Activated CD4-positive, alpha-beta T cell treated with anti-CD3 and anti-CD28 coated beads for 36 hours (primary cell): ENCODE measurements at regions not wholly inside any gene's neighbourhood (a gene's known extent, or its start where the extent isn't known, plus 50 kb on each side); places are given as distances from the start of the nearest gene placed in this dataset.

Experiments used
- ATAC-seq: fragments of 200-7000 bp; cut with Tn5 transposase; one replicate; pipeline ENCODE4 v1.10.0; 2021; ENCODE audit warnings: mild to moderate bottlenecking, moderate library complexity
- CTCF ChIA-PET: fragments of 350-600 bp; sonication (Branson Sonifier 250); formaldehyde crosslinking; loops from one replicate; lab custom pipeline; 2021; ENCODE audit warnings: antibody characterized with exemption; lab: Charles Lee
- POLR2A ChIA-PET: fragments of 350-600 bp; sonication (Branson Sonifier 250); formaldehyde crosslinking; loops from one replicate; lab custom pipeline; 2021; ENCODE audit warnings: antibody characterized with exemption, inconsistent platforms; lab: Charles Lee
- DNase-seq: peaks from one replicate; pipeline ENCODE4 v3.0.0-alpha.2; 2020
- H3K27ac Mint-ChIP-seq: one replicate; pipeline ENCODE4 v1.8.0; 2021; ENCODE audit warnings: mixed read lengths
- H3K27me3 Mint-ChIP-seq: one replicate; pipeline ENCODE4 v1.8.0; 2021; ENCODE audit warnings: mixed read lengths
- H3K36me3 Mint-ChIP-seq: one replicate; pipeline ENCODE4 v1.8.0; 2021; ENCODE audit warnings: low read depth, mixed read lengths
- H3K4me1 Mint-ChIP-seq: one replicate; pipeline ENCODE4 v1.8.0; 2021; ENCODE audit warnings: mixed read lengths
- H3K4me3 Mint-ChIP-seq: one replicate; pipeline ENCODE4 v1.8.0; 2021; ENCODE audit warnings: mild to moderate bottlenecking, moderate library complexity, mixed read lengths
- H3K9me3 Mint-ChIP-seq: one replicate; pipeline ENCODE4 v1.8.0; 2021; ENCODE audit warnings: low read depth, mixed read lengths
- intact Hi-C, 2 experiments: fragments of 100-400 bp; cut with DNase I in 1 of 2; cut with micrococcal nuclease in 1 of 2; formaldehyde crosslinking; loops; one replicate each; pipeline versions ENCODE4 v1.14.2 to v1.15.1; 2022 to 2024; cut with DNase I, micrococcal nuclease

DNA sequence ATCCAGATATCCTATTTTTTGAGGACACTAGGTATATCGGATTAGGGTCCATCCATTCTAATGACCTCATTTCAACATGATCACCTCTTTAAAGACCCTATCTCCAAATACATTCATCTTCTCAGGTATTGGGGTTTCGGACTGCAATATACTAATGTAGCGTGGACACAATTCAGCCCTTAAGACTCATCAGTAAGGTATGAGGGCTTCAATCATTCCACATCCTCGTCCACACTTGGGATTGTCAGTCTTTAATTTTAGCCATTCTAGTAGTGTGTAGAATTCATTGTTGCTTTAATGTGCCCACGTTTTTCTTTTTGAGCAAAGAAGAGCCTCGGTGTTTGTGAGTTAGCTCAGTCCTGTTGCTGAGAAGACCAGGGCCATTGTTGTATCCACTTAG is 177.0 kb upstream of the TBX3 start:
- ATAC-seq (no peak), DNase-seq (no peak)
- ChIA-PET CTCF (no interaction called here), POLR2A (no interaction called here)
- no peak overlapping the region for H3K27ac Mint-ChIP-seq
- no peaks in the 10 kb centered on the region for H3K36me3 Mint-ChIP-seq
- H3K9me3 Mint-ChIP-seq = peaks cover 14% of the 10 kb centered on the region
- H3K4me3 Mint-ChIP-seq = no peak overlapping the region
- no peaks in the 10 kb centered on the region for H3K4me1 Mint-ChIP-seq
- intact Hi-C loops = no loop called here
- peaks cover 2% of the 10 kb centered on the region for H3K27me3 Mint-ChIP-seq

DNA sequence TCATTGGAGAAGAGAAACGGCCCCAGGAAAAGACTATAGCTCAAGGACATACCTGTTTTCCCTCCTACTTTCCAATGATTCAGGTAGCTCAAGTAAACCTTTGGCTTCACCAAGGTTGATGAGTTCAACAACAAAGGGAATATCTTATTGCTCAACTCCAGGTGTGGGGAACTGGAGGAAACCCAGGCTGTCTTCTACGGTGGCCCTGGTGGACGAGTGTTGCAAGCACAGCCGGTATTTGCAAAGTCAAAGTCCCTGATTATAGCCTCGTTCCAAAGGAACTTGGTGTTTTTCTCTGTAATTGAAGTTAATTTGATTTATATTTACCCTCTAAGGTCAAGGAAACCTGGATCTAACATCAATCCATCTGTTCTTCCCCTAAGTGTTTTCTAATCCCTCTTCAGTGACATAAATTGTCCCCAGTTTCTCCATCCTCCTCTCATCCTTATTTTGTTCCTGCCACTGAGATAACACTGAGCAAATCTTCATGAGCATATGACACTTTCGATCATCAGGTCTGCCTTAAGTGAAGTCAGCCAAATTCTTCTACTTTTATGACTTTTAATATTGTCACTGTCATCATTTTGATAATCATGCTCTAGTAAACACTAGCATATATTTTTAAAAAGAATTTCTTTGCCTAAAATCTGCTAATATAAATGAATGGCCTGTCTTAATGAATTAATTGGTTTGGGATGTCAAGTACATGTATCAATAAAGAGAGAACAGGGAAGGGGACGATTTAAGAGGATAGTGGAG is 174.6 kb upstream of the TBX3 start:
- H3K4me3 Mint-ChIP-seq = no peak overlapping the region
- H3K9me3 Mint-ChIP-seq = peaks cover 13% of the 10 kb centered on the region
- intact Hi-C loops = no loop called here
- no peak for ATAC-seq
- H3K36me3 Mint-ChIP-seq = no peaks in the 10 kb centered on the region
- ChIA-PET CTCF (no interaction called here), POLR2A (no interaction called here)
- H3K4me1 Mint-ChIP-seq = no peaks in the 10 kb centered on the region
- H3K27me3 Mint-ChIP-seq = peaks cover 3% of the 10 kb centered on the region
- no peak overlapping the region for H3K27ac Mint-ChIP-seq
- no peak for DNase-seq

DNA sequence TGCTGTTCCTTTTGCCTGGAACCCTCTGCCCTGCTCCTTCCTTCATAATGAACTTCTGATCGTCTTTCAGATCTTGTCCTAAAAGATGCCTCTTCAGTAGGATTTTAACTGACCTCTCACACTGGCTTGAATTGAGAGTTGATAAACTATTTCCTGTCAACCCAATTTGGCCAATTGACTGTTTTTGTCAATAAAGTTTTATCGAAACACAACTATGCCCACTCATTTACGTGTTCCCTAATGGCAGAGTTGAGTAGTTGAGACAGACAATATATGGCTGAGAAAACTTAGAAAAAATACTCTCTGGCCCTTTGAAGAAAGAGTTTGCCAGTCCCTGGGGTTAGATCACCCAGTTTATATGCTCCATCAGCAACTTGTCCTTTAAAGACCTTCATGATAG is 171.7 kb upstream of the TBX3 start:
- intact Hi-C loops = no loop called here
- POLR2A ChIA-PET = no interaction called here
- CTCF ChIA-PET = no interaction called here
- DNase-seq (no peak), ATAC-seq (no peak)
- no peaks in the 10 kb centered on the region for H3K4me1 Mint-ChIP-seq
- no peak overlapping the region for H3K4me3 Mint-ChIP-seq
- peaks cover 4% of the 10 kb centered on the region for H3K27me3 Mint-ChIP-seq
- no peak overlapping the region for H3K27ac Mint-ChIP-seq
- H3K36me3 Mint-ChIP-seq = no peaks in the 10 kb centered on the region
- H3K9me3 Mint-ChIP-seq = peaks cover 7% of the 10 kb centered on the region

DNA sequence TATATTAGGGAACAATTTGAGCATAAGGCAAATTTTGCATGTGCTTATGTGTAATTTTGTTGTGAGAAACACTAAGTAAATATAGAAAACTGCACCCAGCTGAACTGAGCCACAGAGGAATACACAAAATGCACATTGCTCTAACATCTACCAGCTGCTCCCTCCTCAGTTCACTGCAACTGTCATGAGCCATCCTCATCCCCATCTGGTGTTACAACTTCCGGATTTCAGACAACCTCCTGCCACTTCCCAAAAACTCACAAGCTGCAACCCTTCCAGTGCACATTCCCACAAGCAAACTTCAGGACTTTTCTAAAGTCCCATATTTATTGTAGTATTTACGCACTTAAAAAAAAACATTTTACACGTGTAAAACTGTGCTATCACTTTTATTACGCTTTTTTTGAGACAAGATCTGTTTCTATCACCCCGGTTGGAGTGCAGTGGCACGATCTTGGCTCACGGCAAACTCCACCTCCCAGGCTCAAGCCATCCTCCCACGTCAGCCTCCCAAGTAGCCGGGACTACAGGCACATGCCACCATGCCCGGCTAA is 169.1 kb upstream of the TBX3 start:
- H3K27ac Mint-ChIP-seq = no peak overlapping the region
- no peak for ATAC-seq
- no peaks in the 10 kb centered on the region for H3K36me3 Mint-ChIP-seq
- intact Hi-C loops = no loop called here
- POLR2A ChIA-PET = no interaction called here
- no peak overlapping the region for H3K4me3 Mint-ChIP-seq
- no peak for DNase-seq
- no peaks in the 10 kb centered on the region for H3K4me1 Mint-ChIP-seq
- CTCF ChIA-PET = interaction anchor here (0.6 kb wide), 1 partner anchor 1069 kb away, joined by 3 read pairs; no protein-coding TSS in a partner anchor
- peaks cover 2% of the 10 kb centered on the region for H3K27me3 Mint-ChIP-seq
- H3K9me3 Mint-ChIP-seq = peaks cover 3% of the 10 kb centered on the region

DNA sequence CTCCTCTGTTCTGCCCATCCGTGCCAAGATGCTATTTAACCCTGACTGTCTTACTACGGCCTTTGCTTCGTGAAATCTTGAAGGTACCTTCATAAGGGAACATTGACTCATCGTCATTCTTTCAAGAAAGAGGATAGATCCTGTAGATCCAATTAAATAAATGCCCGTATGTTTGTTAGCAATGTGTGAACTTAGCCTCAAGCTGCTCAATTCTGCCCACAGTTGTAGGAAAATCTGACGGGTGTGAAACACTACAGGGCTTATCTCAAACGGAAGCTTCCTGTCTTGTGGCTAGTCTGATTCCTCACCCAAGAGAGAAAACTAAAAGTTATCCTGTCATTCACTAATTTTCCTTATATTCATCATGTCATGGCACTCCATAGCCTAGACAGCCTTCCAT is 168.0 kb upstream of the TBX3 start:
- ATAC-seq (no peak), DNase-seq (no peak)
- ChIA-PET POLR2A (no interaction called here), CTCF (no interaction called here)
- H3K4me3 Mint-ChIP-seq = no peak overlapping the region
- peaks cover 4% of the 10 kb centered on the region for H3K27me3 Mint-ChIP-seq
- H3K9me3 Mint-ChIP-seq = peaks cover 2% of the 10 kb centered on the region
- intact Hi-C loops = no loop called here
- H3K36me3 Mint-ChIP-seq = no peaks in the 10 kb centered on the region
- no peak overlapping the region for H3K27ac Mint-ChIP-seq
- no peaks in the 10 kb centered on the region for H3K4me1 Mint-ChIP-seq

DNA sequence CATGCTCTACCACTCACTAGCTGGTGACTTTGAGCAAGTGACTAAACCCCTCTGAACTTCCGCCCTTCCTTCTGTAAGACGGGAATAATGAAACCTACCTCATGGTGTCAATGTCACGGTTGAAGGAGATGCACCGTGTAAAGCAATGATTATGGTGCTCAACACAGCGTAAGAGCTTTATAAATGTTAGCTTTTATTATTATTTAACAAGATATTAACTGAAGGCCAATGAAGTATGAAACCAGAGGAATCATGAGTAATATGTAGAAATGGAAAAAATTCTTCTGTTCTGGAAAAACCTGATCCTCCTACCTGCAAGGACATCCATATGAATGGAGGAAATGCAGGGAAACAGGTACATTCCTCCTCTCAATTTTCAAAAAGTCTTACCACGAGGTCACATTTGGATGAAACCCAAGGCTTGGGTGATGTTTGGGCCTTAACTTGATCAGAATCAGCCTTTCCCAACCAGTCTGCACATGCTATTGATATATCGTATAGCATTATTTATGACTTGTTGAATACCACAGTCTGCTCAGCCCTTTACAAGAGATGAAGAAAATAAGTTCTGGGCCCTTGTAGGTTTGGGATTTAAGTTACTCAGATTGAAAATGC is 166.8 kb upstream of the TBX3 start:
- Mint-ChIP-seq H3K27ac (no peak overlapping the region), H3K36me3 (no peaks in the 10 kb centered on the region)

DNA sequence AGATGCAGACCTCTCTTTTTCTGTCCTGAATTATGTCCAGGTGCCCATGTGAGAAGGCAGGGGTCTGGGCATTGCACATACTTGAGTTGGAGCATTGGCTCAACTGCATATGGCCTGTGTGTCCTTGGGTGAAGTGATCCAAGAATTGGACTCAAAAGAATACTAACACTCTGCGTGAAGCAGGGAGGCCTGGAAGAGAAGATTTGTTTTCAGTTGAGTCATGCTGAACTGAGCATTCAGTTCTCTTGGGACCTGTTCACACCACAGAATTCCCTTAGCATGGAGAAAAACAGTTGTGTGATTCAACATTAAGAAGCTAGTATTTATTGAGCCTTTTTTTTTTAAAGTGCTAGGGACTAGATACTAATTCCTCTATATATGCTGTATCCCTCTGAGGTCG is 164.7 kb upstream of the TBX3 start:
- intact Hi-C loops = no loop called here
- Mint-ChIP-seq H3K9me3 (peaks cover 2% of the 10 kb centered on the region), H3K27me3 (peaks cover 3% of the 10 kb centered on the region), H3K4me1 (no peaks in the 10 kb centered on the region), H3K27ac (no peak overlapping the region), H3K4me3 (no peak overlapping the region), H3K36me3 (no peaks in the 10 kb centered on the region)
- DNase-seq (no peak), ATAC-seq (no peak)
- ChIA-PET CTCF (no interaction called here), POLR2A (no interaction called here)

More for the DNA sequence above, 166.8 kb upstream of the TBX3 start:
- Mint-ChIP-seq H3K27me3 (peaks cover 4% of the 10 kb centered on the region), H3K9me3 (peaks cover 2% of the 10 kb centered on the region), H3K4me1 (no peaks in the 10 kb centered on the region), H3K4me3 (no peak overlapping the region)
- ChIA-PET CTCF (no interaction called here), POLR2A (no interaction called here)
- intact Hi-C loops = no loop called here
- DNase-seq (no peak), ATAC-seq (no peak)

DNA sequence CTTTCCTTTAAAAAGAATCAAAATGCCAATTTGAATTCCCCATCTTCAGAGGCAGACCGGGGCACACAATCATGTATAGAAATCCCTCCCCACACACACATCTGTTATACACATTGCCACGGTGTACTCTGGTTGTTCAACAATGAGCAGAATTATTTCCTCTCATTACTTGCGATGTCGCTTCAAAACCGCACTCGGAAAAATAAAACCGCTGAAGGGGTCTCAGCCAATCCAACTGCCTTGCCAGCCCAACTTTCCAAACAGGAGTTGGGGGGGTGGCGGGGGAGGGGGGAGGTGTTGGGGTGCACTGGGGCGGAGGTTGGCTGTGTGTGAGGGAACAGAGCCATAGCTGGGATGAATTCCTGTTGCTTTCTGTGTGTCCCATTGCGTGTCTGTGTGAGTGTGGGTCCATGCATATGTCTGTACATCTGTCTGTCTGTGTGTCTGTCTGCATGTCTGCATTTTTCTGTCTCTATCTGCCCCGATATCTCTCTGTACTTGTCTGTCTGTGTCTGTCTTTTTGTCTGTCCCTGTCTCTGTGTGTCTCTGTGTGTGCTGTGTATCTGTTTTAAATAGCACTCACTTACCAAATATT is 163.6 kb upstream of the TBX3 start:
- Mint-ChIP-seq H3K9me3 (no peaks in the 10 kb centered on the region), H3K4me3 (no peak overlapping the region), H3K27me3 (peaks cover 2% of the 10 kb centered on the region), H3K36me3 (no peaks in the 10 kb centered on the region), H3K27ac (no peak overlapping the region), H3K4me1 (no peaks in the 10 kb centered on the region)
- ChIA-PET POLR2A (no interaction called here), CTCF (no interaction called here)
- DNase-seq = no peak
- ATAC-seq = no peak
- intact Hi-C loops = no loop called here

DNA sequence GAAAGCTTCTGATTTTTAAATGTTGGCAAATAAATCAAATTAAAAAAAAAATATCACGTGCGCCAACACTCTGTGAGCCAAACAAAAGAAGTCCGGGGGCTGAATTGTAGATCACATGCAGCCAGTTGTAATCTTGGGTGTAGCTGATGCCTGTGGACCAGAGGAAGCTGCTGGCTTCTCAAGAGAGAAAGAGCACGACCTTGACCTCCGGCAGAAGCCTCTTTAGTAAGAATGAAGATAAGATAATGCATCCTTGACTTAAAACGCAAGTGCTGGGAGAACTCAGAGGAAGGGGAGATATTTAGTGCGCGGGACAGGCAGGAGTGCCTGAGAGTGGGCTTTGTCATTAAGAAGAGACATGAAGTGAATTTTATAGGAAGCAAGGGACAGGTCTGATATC is 162.8 kb upstream of the TBX3 start:
- H3K36me3 Mint-ChIP-seq = no peaks in the 10 kb centered on the region
- H3K9me3 Mint-ChIP-seq = no peaks in the 10 kb centered on the region
- H3K4me3 Mint-ChIP-seq = no peak overlapping the region
- peaks cover 2% of the 10 kb centered on the region for H3K27me3 Mint-ChIP-seq
- H3K27ac Mint-ChIP-seq = no peak overlapping the region
- DNase-seq (no peak), ATAC-seq (no peak)
- ChIA-PET POLR2A (no interaction called here), CTCF (no interaction called here)
- intact Hi-C loops = no loop called here
- no peaks in the 10 kb centered on the region for H3K4me1 Mint-ChIP-seq

DNA sequence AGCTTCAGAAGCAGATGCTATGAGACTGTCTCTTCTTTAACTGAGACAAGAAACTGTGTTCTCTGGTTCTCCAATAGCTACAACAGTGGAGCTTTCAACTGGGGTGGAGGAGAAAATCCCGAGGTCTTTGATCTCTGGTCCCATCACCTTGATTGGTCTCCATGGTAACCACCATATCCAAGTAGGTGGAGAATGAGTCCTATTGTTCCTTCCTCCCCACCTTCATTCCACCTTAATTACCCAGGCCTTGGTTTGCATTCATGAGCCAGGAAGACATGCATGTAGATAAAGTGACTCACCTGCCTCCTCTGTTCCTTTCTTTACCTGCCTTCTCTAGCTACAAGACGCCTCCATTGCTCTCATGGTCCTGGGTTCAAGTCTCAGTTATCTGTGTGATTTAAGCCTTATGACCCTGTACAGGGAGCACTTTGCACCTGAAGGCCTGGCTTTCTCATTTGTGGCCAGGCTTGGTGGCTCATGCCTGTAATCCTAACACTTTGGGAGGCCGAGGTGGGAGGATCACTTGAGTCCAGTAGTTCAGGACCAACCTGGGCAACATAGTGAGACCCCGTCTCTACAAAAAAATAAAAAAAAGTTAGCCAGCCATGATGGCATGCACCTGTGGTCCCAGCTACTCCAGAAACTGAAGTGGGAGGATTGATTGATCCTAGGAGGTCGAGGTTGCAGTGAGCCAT is 157.7 kb upstream of the TBX3 start:
- H3K9me3 Mint-ChIP-seq = no peaks in the 10 kb centered on the region
- no peak overlapping the region for H3K4me3 Mint-ChIP-seq
- intact Hi-C loops = no loop called here
- ChIA-PET CTCF (interaction anchor here (0.6 kb wide), 1 partner anchor 1304 kb away, joined by 3 read pairs; no protein-coding TSS in a partner anchor), POLR2A (no interaction called here)
- no peak overlapping the region for H3K27ac Mint-ChIP-seq
- no peaks in the 10 kb centered on the region for H3K4me1 Mint-ChIP-seq
- no peaks in the 10 kb centered on the region for H3K36me3 Mint-ChIP-seq
- DNase-seq (no peak), ATAC-seq (no peak)
- no peaks in the 10 kb centered on the region for H3K27me3 Mint-ChIP-seq

DNA sequence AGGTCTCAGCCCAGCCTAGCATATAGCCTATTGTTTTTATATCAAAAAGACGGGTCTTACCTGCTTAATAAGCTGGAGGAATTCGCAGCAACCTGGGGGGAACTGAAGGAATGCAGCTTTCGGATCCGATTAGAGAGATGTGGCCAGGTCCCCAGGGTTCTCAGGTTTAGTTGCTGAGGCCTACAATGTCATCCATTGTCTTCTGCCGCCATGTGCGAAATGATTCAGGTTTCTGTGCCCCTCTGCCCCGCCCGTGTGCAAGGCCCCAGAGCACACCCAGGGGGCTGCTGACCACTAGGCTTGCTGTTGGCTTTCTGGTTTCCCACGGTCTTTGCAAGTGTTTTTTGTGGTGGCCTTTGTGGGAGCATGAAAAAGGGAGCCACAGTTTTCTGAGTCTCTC is 154.5 kb upstream of the TBX3 start:
- Mint-ChIP-seq H3K27me3 (no peaks in the 10 kb centered on the region), H3K27ac (no peak overlapping the region), H3K4me3 (no peak overlapping the region), H3K4me1 (no peaks in the 10 kb centered on the region), H3K9me3 (peaks cover 4% of the 10 kb centered on the region), H3K36me3 (no peaks in the 10 kb centered on the region)
- ATAC-seq (no peak), DNase-seq (no peak)
- intact Hi-C loops = no loop called here
- ChIA-PET CTCF (no interaction called here), POLR2A (no interaction called here)
